NCI-H526 treated with DMSO at 0.1 percent for 48 hours (cell line): ENCODE measurements at regions not wholly inside any gene's neighbourhood (a gene's known extent, or its start where the extent isn't known, plus 50 kb on each side); places are given as distances from the start of the nearest gene placed in this dataset.
"Not testable (repeated sequence)": the region's sequence is repeated elsewhere in the genome, so short reads cannot be mapped to it uniquely, and the experiment has no call there.

Source experiments
- DNase-seq: peaks from one replicate; lab custom pipeline; 2025; lab: John Stamatoyannopoulos, UW

- not testable (repeated sequence) for DNase-seq
Measured at GRCh38 chr5:88615767-88616166, 267.2 kb downstream of the MEF2C start.

DNA sequence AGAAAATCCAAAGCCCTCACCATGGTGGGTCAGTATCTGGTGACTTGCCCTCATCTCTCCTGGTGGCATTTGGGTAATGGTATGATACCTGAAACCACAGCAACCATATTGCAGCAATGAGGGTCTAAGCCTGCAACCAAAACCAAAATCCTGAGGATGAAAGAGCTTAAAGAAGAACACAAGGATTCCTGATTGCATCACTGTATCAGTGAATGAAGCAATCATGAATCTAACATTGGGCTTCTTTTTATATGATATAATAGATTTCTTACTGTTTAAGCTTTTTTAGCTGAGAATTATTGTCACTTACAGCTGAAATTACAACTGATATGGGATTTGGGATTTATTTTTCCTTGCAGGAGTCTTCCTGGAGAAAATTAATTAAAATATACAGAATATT lies 269.9 kb downstream of the MEF2C start:
- DNase-seq: no peak

DNA sequence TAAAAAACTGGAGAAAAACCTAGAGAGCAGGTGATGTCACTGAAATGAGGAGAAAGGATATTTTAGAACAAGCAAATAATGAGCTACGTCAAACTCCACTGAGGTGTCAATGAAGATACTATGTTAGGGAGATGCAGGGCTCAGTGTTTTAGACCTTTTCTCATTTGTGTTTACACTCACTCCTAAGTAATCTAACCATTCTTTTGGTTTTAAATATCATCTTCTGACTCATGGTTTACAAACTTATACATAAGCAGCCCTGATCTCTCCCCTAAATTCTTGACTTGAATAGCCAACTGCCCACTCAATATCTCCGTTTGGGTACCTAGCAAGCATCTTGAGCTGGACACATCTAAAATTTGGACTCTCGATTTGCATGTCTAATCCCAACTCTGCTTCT lies 272.4 kb downstream of the MEF2C start:
- DNase-seq: no peak

- no peak for DNase-seq
Measured at GRCh38 chr5:88607492-88607891, 275.5 kb downstream of the MEF2C start.

- DNase-seq: no peak
Measured at GRCh38 chr5:88606626-88607025, 276.4 kb downstream of the MEF2C start.

DNA sequence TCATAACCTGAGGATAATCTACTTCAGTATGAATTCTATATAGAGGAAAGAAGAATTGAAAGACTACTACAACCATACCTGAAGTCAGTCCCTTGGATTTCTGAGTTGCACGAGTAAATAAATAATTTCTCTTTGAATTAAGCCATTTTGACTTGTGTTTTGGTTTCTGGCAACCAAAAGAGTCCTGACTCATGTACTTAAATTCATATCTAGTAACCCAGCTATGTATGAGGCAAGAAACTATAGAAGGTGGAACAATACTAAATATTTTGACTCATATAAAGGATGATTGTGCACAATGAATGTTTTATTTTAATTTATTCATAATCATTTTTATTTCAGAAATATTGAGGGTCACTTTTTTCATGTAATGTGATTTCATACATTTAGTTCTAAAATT lies 276.8 kb downstream of the MEF2C start:
- no peak for DNase-seq

DNA sequence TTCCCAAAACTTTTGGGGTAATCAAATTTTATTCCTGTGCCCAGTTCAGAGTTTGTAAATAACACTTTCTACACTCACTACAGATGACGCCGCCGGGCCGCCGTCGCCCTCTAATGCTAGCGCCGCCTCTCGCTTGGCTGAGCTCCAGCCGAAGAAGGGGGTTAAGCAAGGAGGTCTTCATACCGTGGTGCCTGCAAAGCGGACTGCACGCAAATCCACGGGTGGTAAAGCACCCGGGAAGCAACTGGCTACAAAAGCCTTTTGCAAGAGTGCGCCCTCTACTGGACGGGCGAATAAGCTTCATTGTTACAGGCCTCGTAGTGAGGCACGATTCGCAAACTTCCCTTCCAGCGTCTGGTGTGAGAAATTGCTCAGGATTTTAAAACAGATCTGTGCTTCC lies 280.4 kb downstream of the MEF2C start:
- DNase-seq: no peak

- no peak for DNase-seq
Measured at GRCh38 chr5:88594441-88594840, 288.5 kb downstream of the MEF2C start.

DNA sequence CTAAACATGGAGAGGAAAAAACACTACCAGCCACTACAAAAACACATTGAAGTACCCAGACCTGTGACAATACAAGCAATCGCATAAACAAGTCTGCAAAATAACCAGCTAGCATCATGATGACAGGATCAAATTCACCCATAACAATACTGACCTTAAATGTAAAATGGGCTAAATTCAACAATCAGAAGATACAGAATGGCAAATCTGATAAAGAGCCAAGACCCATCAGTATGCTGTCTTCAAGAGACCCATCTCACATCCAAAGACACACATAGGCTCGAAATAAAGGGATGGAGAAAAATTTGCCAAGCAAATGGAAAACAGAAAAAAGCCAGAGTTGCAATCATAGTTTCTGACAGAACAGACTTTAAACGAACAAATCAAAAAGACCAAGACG lies 294.4 kb downstream of the MEF2C start:
- no peak for DNase-seq

GRCh38 chr5:88583471-88583870 lies 299.5 kb downstream of the MEF2C start:
- DNase-seq: no peak

GRCh38 chr5:88558366-88558765 lies 289.7 kb upstream of the TMEM161B start:
- DNase-seq: peak; percentile 37

DNA sequence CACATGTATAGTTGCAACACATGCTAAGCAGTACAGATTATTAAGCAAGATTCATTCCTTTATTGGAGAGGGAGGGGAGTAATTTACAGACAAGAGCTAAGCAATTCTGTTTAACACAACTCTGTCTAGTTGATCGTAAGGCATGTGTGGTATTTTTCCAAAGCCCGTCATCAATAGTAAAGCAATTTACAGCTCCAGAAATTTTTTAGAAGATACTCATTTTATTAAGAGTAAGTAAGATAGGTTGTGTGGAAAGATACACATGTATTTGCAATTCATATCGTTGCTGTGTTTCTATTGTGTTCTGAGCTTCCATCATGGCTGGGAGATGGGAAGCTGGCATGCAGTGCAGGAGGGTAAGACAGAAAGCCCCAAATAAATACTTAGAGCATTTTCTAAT lies 289.2 kb upstream of the TMEM161B start:
- peak; percentile 29 for DNase-seq

- no peak for DNase-seq
Measured at GRCh38 chr5:88557131-88557530, 288.5 kb upstream of the TMEM161B start.

DNA sequence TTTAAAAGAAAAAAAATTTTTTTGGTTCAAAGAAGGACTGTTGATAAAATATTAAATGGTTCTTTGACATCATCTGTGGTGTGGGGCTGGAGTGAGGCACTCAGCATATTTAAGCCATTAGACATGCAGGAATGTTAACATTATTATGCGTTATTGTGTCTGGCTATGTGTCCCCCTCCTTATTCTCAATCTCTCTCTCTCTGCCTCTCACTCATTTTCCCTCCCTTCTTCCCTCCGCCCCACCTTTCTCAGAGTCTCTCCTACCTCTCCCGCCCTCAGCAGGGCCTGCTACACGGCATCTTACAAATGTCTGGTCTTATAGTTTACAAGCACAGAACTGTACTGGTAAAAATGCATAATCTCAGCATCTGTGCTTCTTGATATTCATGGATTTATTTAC lies 287.8 kb upstream of the TMEM161B start:
- DNase-seq: no peak

DNA sequence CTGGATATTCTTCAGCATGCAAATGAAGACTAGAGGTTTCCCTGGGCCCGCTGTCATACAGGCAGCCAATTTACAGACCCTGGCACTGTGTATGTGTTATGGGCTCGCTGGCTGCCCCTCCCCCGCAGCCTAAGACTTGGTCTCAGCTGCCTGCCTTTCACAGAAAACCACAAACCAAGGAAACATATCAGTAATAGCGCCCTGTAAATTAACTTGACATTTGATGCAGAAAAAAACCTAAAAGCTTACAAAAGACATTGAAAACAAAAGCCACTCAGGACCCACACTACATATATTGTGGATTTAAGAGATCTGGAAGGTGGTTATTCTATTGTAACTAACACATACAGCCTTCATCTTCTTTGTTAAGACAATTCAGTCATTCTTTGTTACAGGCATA lies 287.0 kb upstream of the TMEM161B start:
- peak; percentile 88 for DNase-seq

DNA sequence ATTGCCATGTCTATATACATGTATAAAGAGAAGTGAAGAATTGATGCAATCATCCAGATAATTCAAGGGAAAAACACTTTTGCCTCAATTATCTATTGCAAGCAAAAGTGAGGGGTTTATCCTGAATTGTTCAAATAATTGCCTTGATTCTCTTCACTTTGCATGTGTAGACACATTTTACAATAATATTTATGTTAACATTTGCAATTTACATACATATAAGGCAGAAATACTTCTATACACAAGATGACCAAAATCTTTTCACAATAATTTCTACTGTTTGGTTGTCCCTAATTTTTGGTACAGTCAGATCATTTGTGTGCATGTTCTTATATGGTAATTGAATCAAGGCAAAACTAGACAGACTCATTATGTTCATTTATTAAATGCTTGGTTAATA lies 285.3 kb upstream of the TMEM161B start:
- no peak for DNase-seq

- no peak for DNase-seq
Measured at GRCh38 chr5:88553136-88553875, 284.7 kb upstream of the TMEM161B start.

DNA sequence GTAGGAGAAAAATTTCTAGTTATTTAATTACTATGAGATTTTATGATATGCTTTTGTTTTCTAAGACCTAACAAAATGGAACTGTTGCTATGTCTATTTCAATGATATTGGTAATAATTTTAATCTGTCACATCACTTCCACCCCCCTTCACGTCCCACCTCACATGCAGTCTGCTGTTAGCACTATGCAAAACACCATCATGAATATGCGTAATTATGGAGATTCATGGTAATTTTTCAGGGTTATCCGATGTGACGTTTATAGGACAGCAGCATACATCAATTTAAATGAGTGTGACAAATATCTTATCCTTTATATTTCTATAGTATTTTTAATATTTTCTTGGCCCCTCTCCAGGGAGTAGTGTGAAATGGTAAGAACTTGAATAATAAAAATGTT lies 283.8 kb upstream of the TMEM161B start:
- DNase-seq: peak; percentile 34

- peak; percentile 84 for DNase-seq
Measured at GRCh38 chr5:88551724-88552345, 283.2 kb upstream of the TMEM161B start.

DNA sequence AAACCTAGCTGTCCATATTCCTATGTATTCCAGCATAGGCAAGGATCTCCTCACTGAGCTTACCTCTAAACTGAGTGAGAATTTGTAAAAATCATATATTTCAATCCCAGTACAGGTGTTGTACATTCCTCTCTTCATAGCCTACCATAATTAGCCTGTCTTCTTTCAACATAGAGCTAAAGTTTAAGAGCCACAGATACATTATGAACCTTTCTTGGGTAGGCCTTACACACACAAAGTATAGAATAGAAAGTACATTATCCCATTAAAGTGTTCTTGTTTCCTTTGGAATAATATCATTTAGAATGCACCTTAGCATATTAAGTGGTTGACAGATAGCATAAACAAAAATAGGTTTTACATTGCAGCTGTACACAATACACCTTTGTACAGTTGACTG lies 282.1 kb upstream of the TMEM161B start:
- DNase-seq: no peak

- DNase-seq: no peak
Measured at GRCh38 chr5:88548136-88548805, 279.6 kb upstream of the TMEM161B start.

DNA sequence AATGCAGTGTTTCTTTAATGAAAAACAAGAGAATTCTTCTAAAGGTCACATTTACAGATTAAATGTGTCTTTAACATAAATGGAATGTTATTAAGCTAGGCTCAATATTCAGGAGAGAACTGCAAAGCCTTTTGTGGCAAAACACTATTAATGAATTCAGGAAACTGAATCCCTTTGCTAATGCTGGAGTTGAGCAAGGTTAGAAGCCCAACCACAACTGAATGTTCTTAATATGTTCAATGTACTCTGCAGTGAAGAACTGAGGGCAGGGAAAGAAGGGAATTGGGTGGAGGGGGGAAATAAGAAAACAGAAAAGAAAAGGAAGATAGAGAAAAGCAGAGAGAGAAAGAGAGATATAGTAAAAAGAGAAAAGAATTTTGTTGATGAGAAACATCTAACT lies 276.7 kb upstream of the TMEM161B start:
- no peak for DNase-seq

GRCh38 chr5:88544671-88545070 lies 276.0 kb upstream of the TMEM161B start:
- DNase-seq: no peak
